HCT116 (cell line): ENCODE measurements at regions not wholly inside any gene's neighbourhood (a gene's known extent, or its start where the extent isn't known, plus 50 kb on each side); places are given as distances from the start of the nearest gene placed in this dataset.

ENCODE experiments used
- ATAC-seq: fragments of 200-7000 bp; cut with Tn5 transposase; 2 replicates; pipeline ENCODE4 v1.9.1; 2020; ENCODE audit warnings: mild to moderate bottlenecking, moderate library complexity
- BruUV-seq: library from RNA; stranded (reverse); fragments of 400-500 nt; replicated peaks from 2 replicates; lab custom pipeline; 2021; lab: Mats Ljungman, UMichigan
- CTCF ChIA-PET: fragments of 300-600 bp; sonication (Branson Sonifier 250); formaldehyde crosslinking; loops from one replicate; lab custom pipeline; 2021; ENCODE audit warnings: antibody characterized with exemption; lab: Charles Lee
- POLR2A ChIA-PET: fragments of 300-600, 350-600 bp; sonication (Branson Sonifier 250); formaldehyde crosslinking; loops from one replicate; lab custom pipeline; 2021; ENCODE audit warnings: antibody characterized with exemption; lab: Charles Lee
- RAD21 ChIA-PET, 2 experiments: fragments of 300-600 bp; sonication (Branson Sonifier 250); formaldehyde crosslinking; loops; one replicate each; lab custom pipeline; 2023; ENCODE audit warnings: low total read pairs in 2 of 2; ENCODE audit not compliant: uncharacterized antibody in 2 of 2, unreplicated experiment in 2 of 2, low non-redundant PET in 1 of 2; lab: Charles Lee
- DNase-seq: peaks from one replicate; pipeline ENCODE4 v3.0.0-alpha.2; 2010; ENCODE audit warnings: low read depth, low spot score
- H2AFZ ChIP-seq: fragments of 200-600 bp; shearing (Covaris generic), sonication (generic); 2 replicates; pipeline ENCODE4 v1.6.1; 2017; ENCODE audit warnings: low read depth, mixed run types, mixed read lengths, antibody characterized with exemption, low read length; ENCODE audit not compliant: poor library complexity, severe bottlenecking
- H3K27ac ChIP-seq: 2 replicates; pipeline ENCODE4 v1.5.1; 2012; ENCODE audit warnings: low read depth, low read length
- H3K27me3 ChIP-seq: fragments of 200-600 bp; sonication (generic); 2 replicates; pipeline ENCODE4 v1.6.1; 2016; ENCODE audit warnings: mixed run types, low read length, mixed read lengths; ENCODE audit not compliant: insufficient read depth
- H3K36me3 ChIP-seq, 2 experiments: fragments of 200-500 bp in 1 of 2; fragments of 200-600 bp in 1 of 2; sonication (Bioruptor generic) in 1 of 2; sonication (generic) in 1 of 2; 2 replicates each; pipeline versions ENCODE4 v1.5.1 to v1.6.1; 2014 to 2016; ENCODE audit warnings: low read length in 2 of 2, inconsistent platforms in 1 of 2, mixed read lengths in 1 of 2, mixed run types in 1 of 2; ENCODE audit not compliant: insufficient read depth in 2 of 2, control insufficient read depth in 1 of 2
- H3K4me1 ChIP-seq, 2 experiments: fragments of 200-600 bp in 1 of 2; sonication (generic) in 1 of 2; 2 replicates each; pipeline versions ENCODE4 v1.5.1 to v1.6.1; 2012 to 2017; ENCODE audit warnings: low read length in 2 of 2, inconsistent platforms in 1 of 2, mild to moderate bottlenecking in 1 of 2, mixed read lengths in 1 of 2, mixed run types in 1 of 2, moderate library complexity in 1 of 2; ENCODE audit not compliant: insufficient read depth in 2 of 2, control insufficient read depth in 1 of 2
- H3K4me2 ChIP-seq: fragments of 200-600 bp; sonication (generic); 2 replicates; pipeline ENCODE4 v1.6.1; 2017; ENCODE audit warnings: mixed run types, low read length, mixed read lengths
- H3K4me3 ChIP-seq, 2 experiments: fragments of 200-600 bp in 1 of 2; sonication (generic) in 1 of 2; replicated peaks in 1 of 2; 2 replicates each; pipeline ENCODE4 v1.5.1; 2011 to 2016; ENCODE audit warnings: low read length in 2 of 2, control low read depth in 1 of 2, low read depth in 1 of 2, mild to moderate bottlenecking in 1 of 2, mixed read lengths in 1 of 2, mixed run types in 1 of 2
- H3K79me2 ChIP-seq: fragments of 200-600 bp; sonication (generic); 2 replicates; pipeline ENCODE4 v1.6.1; 2017; ENCODE audit warnings: mild to moderate bottlenecking, mixed run types, low read length, moderate library complexity, mixed read lengths; ENCODE audit not compliant: insufficient read depth
- H3K9ac ChIP-seq: fragments of 200-600 bp; sonication (generic); 2 replicates; pipeline ENCODE4 v1.6.1; 2016; ENCODE audit warnings: low read length, mixed read lengths
- H3K9me2 ChIP-seq: fragments of 200-600 bp; sonication (generic), shearing (Covaris generic); 2 replicates; pipeline ENCODE4 v1.6.1; 2017; ENCODE audit warnings: mixed run types, mild to moderate bottlenecking, moderate library complexity; ENCODE audit not compliant: insufficient read depth
- H3K9me3 ChIP-seq, 2 experiments: fragments of 200-500 bp in 1 of 2; fragments of 200-600 bp in 1 of 2; sonication (Bioruptor generic) in 1 of 2; sonication (generic) in 1 of 2; 2 replicates each; pipeline ENCODE4 v1.6.1; 2014 to 2017; ENCODE audit warnings: low read length in 2 of 2, mixed read lengths in 2 of 2, inconsistent platforms in 1 of 2, low read depth in 1 of 2, mild to moderate bottlenecking in 1 of 2, mixed run types in 1 of 2, moderate library complexity in 1 of 2; ENCODE audit not compliant: control insufficient read depth in 1 of 2, insufficient read depth in 1 of 2
- H4K20me1 ChIP-seq: fragments of 200-600 bp; sonication (generic), shearing (Covaris generic); 2 replicates; pipeline ENCODE4 v1.6.1; 2017; ENCODE audit warnings: mixed run types, mild to moderate bottlenecking, moderate library complexity; ENCODE audit not compliant: insufficient read depth
- CEBPB ChIP-seq: IDR thresholded peaks from 2 replicates; pipeline ENCODE4 v1.6.1; 2012; ENCODE audit warnings: low read depth
- ELF1 ChIP-seq: IDR thresholded peaks from 2 replicates; pipeline ENCODE4 v1.6.1; 2012; ENCODE audit warnings: low read depth, borderline replicate concordance
- JUND ChIP-seq: IDR thresholded peaks from 2 replicates; pipeline ENCODE4 v1.6.1; 2012
- POLR2A ChIP-seq: IDR thresholded peaks from 2 replicates; pipeline ENCODE4 v1.7.0; 2011; ENCODE audit warnings: borderline replicate concordance; ENCODE audit not compliant: insufficient read depth, insufficient read length; ENCODE audit errors: extremely low read depth
- POLR2AphosphoS5 ChIP-seq: IDR thresholded peaks from 2 replicates; pipeline ENCODE4 v1.6.1; 2011; ENCODE audit warnings: mild to moderate bottlenecking, low read depth, low read length, moderate library complexity
- RAD21 ChIP-seq: IDR thresholded peaks from 2 replicates; pipeline ENCODE4 v1.6.1; 2012; ENCODE audit warnings: low read depth, mild to moderate bottlenecking
- SP1 ChIP-seq: IDR thresholded peaks from 2 replicates; pipeline ENCODE4 v1.6.1; 2012; ENCODE audit warnings: low read depth
- TCF7L2 ChIP-seq: IDR thresholded peaks from 2 replicates; pipeline ENCODE4 v1.7.0; 2011; ENCODE audit warnings: borderline replicate concordance, inconsistent platforms; ENCODE audit not compliant: insufficient read depth, insufficient read length; ENCODE audit errors: extremely low read depth
- YY1 ChIP-seq: IDR thresholded peaks from 2 replicates; pipeline ENCODE4 v1.6.1; 2011; ENCODE audit warnings: low read length, low read depth, moderate library complexity, mild to moderate bottlenecking; ENCODE audit not compliant: insufficient replicate concordance; ENCODE audit errors: extremely low read depth
- ZNF274 ChIP-seq: fragments of 200-500 bp; sonication (Bioruptor generic); IDR thresholded peaks from 2 replicates; pipeline ENCODE4 v1.6.1; 2014; ENCODE audit warnings: mild to moderate bottlenecking, low read depth, low read length, inconsistent platforms
- intact Hi-C: fragments of 100-400 bp; cut with micrococcal nuclease; formaldehyde crosslinking; loops from 2 replicates; pipeline ENCODE4 v1.10.0; 2022
- TF ChIP-seq, protein P1 (sequence below): IDR thresholded peaks from 2 replicates; pipeline ENCODE4 v1.6.1; 2012
- TF ChIP-seq, protein P2 (sequence below), 3 experiments: fragments of 200-600 bp in 1 of 3; sonication (generic) in 1 of 3; IDR thresholded peaks in 2 of 3; conservative IDR thresholded peaks in 1 of 3; 2 replicates each; pipeline ENCODE4 v1.5.1; 2012 to 2017; ENCODE audit warnings: low read depth in 2 of 3, low read length in 2 of 3, antibody characterized with exemption in 1 of 3, borderline replicate concordance in 1 of 3, control low read depth in 1 of 3, mild to moderate bottlenecking in 1 of 3, mixed read lengths in 1 of 3, mixed run types in 1 of 3, moderate library complexity in 1 of 3; ENCODE audit not compliant: insufficient read depth in 1 of 3
- TF ChIP-seq, protein P3 (sequence below): IDR thresholded peaks from 2 replicates; pipeline ENCODE4 v1.6.1; 2012; ENCODE audit warnings: low read depth

GRCh38 chr5:57402761-57403160 is 79.8 kb downstream of the ACTBL2 start:
- no peaks in the 10 kb centered on the region for H3K36me3 ChIP-seq
- H3K27ac ChIP-seq = no peak overlapping the region
- BruUV-seq = no TSS peak
- intact Hi-C loops = no loop called here
- no peaks in the 10 kb centered on the region for H4K20me1 ChIP-seq
- POLR2A ChIA-PET = no interaction called here
- H3K27me3 ChIP-seq = no peaks in the 10 kb centered on the region
- no peaks in the 10 kb centered on the region for H3K79me2 ChIP-seq
- RAD21 ChIA-PET = no interaction called here
- H3K9ac ChIP-seq = no peak overlapping the region
- DNase-seq = no peak
- H3K9me3 ChIP-seq = no peaks in the 10 kb centered on the region
- H3K4me1 ChIP-seq = no peaks in the 10 kb centered on the region
- no peak overlapping the region for H3K4me2 ChIP-seq
- no peak overlapping the region for H3K4me3 ChIP-seq
- no peak for ATAC-seq
- CTCF ChIA-PET = no interaction called here
- H2AFZ ChIP-seq = no peak overlapping the region
- TF ChIP-seq, protein P1, sequence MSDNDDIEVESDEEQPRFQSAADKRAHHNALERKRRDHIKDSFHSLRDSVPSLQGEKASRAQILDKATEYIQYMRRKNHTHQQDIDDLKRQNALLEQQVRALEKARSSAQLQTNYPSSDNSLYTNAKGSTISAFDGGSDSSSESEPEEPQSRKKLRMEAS = no peak
- no peak for TF ChIP-seq SP1
- TF ChIP-seq TCF7L2 = no peak
- no peak for TF ChIP-seq YY1
- no peak for TF ChIP-seq JUND
- no peak for TF ChIP-seq POLR2A
- TF ChIP-seq ZNF274 = no peak
- TF ChIP-seq POLR2AphosphoS5 = no peak
- no peak for TF ChIP-seq CEBPB
- TF ChIP-seq RAD21 = no peak
- no peak for TF ChIP-seq ELF1
- TF ChIP-seq, protein P2, sequence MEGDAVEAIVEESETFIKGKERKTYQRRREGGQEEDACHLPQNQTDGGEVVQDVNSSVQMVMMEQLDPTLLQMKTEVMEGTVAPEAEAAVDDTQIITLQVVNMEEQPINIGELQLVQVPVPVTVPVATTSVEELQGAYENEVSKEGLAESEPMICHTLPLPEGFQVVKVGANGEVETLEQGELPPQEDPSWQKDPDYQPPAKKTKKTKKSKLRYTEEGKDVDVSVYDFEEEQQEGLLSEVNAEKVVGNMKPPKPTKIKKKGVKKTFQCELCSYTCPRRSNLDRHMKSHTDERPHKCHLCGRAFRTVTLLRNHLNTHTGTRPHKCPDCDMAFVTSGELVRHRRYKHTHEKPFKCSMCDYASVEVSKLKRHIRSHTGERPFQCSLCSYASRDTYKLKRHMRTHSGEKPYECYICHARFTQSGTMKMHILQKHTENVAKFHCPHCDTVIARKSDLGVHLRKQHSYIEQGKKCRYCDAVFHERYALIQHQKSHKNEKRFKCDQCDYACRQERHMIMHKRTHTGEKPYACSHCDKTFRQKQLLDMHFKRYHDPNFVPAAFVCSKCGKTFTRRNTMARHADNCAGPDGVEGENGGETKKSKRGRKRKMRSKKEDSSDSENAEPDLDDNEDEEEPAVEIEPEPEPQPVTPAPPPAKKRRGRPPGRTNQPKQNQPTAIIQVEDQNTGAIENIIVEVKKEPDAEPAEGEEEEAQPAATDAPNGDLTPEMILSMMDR (IDR thresholded peaks at IDR 0.05 in 2 of 3, conservative IDR thresholded peaks at IDR 0.05 in 1 of 3; ENCODE audit: borderline replicate concordance in 1 of 3, insufficient read depth in 1 of 3, low read depth in 2 of 3, low read length in 2 of 3) = no peak
- TF ChIP-seq, protein P3, sequence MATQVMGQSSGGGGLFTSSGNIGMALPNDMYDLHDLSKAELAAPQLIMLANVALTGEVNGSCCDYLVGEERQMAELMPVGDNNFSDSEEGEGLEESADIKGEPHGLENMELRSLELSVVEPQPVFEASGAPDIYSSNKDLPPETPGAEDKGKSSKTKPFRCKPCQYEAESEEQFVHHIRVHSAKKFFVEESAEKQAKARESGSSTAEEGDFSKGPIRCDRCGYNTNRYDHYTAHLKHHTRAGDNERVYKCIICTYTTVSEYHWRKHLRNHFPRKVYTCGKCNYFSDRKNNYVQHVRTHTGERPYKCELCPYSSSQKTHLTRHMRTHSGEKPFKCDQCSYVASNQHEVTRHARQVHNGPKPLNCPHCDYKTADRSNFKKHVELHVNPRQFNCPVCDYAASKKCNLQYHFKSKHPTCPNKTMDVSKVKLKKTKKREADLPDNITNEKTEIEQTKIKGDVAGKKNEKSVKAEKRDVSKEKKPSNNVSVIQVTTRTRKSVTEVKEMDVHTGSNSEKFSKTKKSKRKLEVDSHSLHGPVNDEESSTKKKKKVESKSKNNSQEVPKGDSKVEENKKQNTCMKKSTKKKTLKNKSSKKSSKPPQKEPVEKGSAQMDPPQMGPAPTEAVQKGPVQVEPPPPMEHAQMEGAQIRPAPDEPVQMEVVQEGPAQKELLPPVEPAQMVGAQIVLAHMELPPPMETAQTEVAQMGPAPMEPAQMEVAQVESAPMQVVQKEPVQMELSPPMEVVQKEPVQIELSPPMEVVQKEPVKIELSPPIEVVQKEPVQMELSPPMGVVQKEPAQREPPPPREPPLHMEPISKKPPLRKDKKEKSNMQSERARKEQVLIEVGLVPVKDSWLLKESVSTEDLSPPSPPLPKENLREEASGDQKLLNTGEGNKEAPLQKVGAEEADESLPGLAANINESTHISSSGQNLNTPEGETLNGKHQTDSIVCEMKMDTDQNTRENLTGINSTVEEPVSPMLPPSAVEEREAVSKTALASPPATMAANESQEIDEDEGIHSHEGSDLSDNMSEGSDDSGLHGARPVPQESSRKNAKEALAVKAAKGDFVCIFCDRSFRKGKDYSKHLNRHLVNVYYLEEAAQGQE = no peak
- no peaks in the 10 kb centered on the region for H3K9me2 ChIP-seq
